ENCODE measurements at regions not wholly inside any gene's neighbourhood (a gene's known extent, or its start where the extent isn't known, plus 50 kb on each side); places are given as distances from the start of the nearest gene placed in this dataset.
A peak's percentile ranks its signal among the peaks of the same experiment; 100 is the strongest.

- no peak for DNase-seq (ENCODE audit: low read depth)
These were observed 629.4 kb downstream of the TSN start for GRCh38 chr2:122384768-122385333.

GRCh38 chr2:122388208-122388607, 632.8 kb downstream of the TSN start:
- DNase-seq (ENCODE audit: low read depth): no peak
- no peak overlapping the region for H3K4me3 ChIP-seq (ENCODE audit: low read depth, low read length)
- TF ChIP-seq MYC (IDR thresholded peaks at IDR 0.05; ENCODE audit: low read depth, low read length) (no peak), CTCF (IDR thresholded peaks at IDR 0.05; ENCODE audit: low read depth, low read length) (no peak), POLR2A (IDR thresholded peaks at IDR 0.05; ENCODE audit: extremely low read depth, insufficient read length) (no peak), MAX (IDR thresholded peaks at IDR 0.05; ENCODE audit: low read depth, low read length) (no peak)

More at GRCh38 chr2:122384768-122385333, 629.4 kb downstream of the TSN start:
- no peak overlapping the region for H3K4me3 ChIP-seq (ENCODE audit: low read depth, low read length)
- TF ChIP-seq MYC (IDR thresholded peaks at IDR 0.05; ENCODE audit: low read depth, low read length) (no peak), MAX (IDR thresholded peaks at IDR 0.05; ENCODE audit: low read depth, low read length) (no peak), CTCF (IDR thresholded peaks at IDR 0.05; ENCODE audit: low read depth, low read length) (no peak), POLR2A (IDR thresholded peaks at IDR 0.05; ENCODE audit: extremely low read depth, insufficient read length) (no peak)

- H3K4me3 ChIP-seq (ENCODE audit: low read depth, low read length): no peak overlapping the region
- TF ChIP-seq CTCF (IDR thresholded peaks at IDR 0.05; ENCODE audit: low read depth, low read length) (no peak), POLR2A (IDR thresholded peaks at IDR 0.05; ENCODE audit: extremely low read depth, insufficient read length) (no peak), MYC (IDR thresholded peaks at IDR 0.05; ENCODE audit: low read depth, low read length) (no peak), MAX (IDR thresholded peaks at IDR 0.05; ENCODE audit: low read depth, low read length) (no peak)
- DNase-seq (ENCODE audit: low read depth): no peak
These were observed 634.2 kb downstream of the TSN start for GRCh38 chr2:122389694-122390093.

- no peak for TF ChIP-seq CTCF (IDR thresholded peaks at IDR 0.05; ENCODE audit: low read depth, low read length)
- no peak for TF ChIP-seq MAX (IDR thresholded peaks at IDR 0.05; ENCODE audit: low read depth, low read length)
- no peak for TF ChIP-seq MYC (IDR thresholded peaks at IDR 0.05; ENCODE audit: low read depth, low read length)
- TF ChIP-seq POLR2A (IDR thresholded peaks at IDR 0.05; ENCODE audit: extremely low read depth, insufficient read length): no peak
- no peak overlapping the region for H3K4me3 ChIP-seq (ENCODE audit: low read depth, low read length)
- DNase-seq (ENCODE audit: low read depth): peak; percentile 14
These were observed 635.0 kb downstream of the TSN start for GRCh38 chr2:122390406-122390805.

GRCh38 chr2:122391726-122392125, 636.3 kb downstream of the TSN start:
- TF ChIP-seq CTCF (IDR thresholded peaks at IDR 0.05; ENCODE audit: low read depth, low read length) (no peak), MYC (IDR thresholded peaks at IDR 0.05; ENCODE audit: low read depth, low read length) (no peak), POLR2A (IDR thresholded peaks at IDR 0.05; ENCODE audit: extremely low read depth, insufficient read length) (no peak), MAX (IDR thresholded peaks at IDR 0.05; ENCODE audit: low read depth, low read length) (no peak)
- DNase-seq (ENCODE audit: low read depth): no peak

More at GRCh38 chr2:122391726-122392125, 636.3 kb downstream of the TSN start:
- no peak overlapping the region for H3K4me3 ChIP-seq (ENCODE audit: low read depth, low read length)
